GM06990 (cell line): ENCODE measurements at regions not wholly inside any gene's neighbourhood (a gene's known extent, or its start where the extent isn't known, plus 50 kb on each side); places are given as distances from the start of the nearest gene placed in this dataset.

Experiments used
- DNase-seq: peaks from one replicate; pipeline ENCODE4 v3.0.0-alpha.2; 2011; ENCODE audit not compliant: insufficient read length; ENCODE audit errors: extremely low read depth
- H3K27me3 ChIP-seq: replicated peaks from 2 replicates; pipeline ENCODE4 v1.6.0; 2011; ENCODE audit warnings: low read length; ENCODE audit not compliant: control insufficient read depth, insufficient read depth
- H3K36me3 ChIP-seq: 2 replicates; pipeline ENCODE4 v1.5.1; 2011; ENCODE audit warnings: low read length; ENCODE audit not compliant: control insufficient read depth, insufficient read depth
- H3K4me3 ChIP-seq: replicated peaks from 2 replicates; pipeline ENCODE4 v1.5.1; 2011; ENCODE audit warnings: low read depth, mild to moderate bottlenecking, control low read depth, low read length
- CTCF ChIP-seq: IDR thresholded peaks from 2 replicates; pipeline ENCODE4 v1.5.1; 2011; ENCODE audit warnings: low read length, control low read depth, mild to moderate bottlenecking, inconsistent platforms; ENCODE audit not compliant: insufficient read depth, poor library complexity, severe bottlenecking

GRCh38 chr2:13089971-13090370, 373.2 kb downstream of the TRIB2 start:
- Histone ChIP-seq H3K27me3 (no peaks in the 10 kb centered on the region), H3K4me3 (no peak overlapping the region), H3K36me3 (no peaks in the 10 kb centered on the region)
- no peak for TF ChIP-seq CTCF
- no peak for DNase-seq

- no peak for DNase-seq
- Histone ChIP-seq H3K27me3 (no peaks in the 10 kb centered on the region), H3K36me3 (no peaks in the 10 kb centered on the region), H3K4me3 (no peak overlapping the region)
- TF ChIP-seq CTCF, result no peak
These were observed 374.7 kb downstream of the TRIB2 start for GRCh38 chr2:13091455-13091854.

GRCh38 chr2:13091861-13092378, 375.2 kb downstream of the TRIB2 start:
- TF ChIP-seq CTCF, result no peak
- Histone ChIP-seq H3K27me3 (no peaks in the 10 kb centered on the region), H3K36me3 (no peaks in the 10 kb centered on the region), H3K4me3 (no peak overlapping the region)
- DNase-seq, result no peak

GRCh38 chr2:13093416-13093991, 376.8 kb downstream of the TRIB2 start:
- Histone ChIP-seq H3K4me3 (no peak overlapping the region), H3K36me3 (no peaks in the 10 kb centered on the region), H3K27me3 (no peaks in the 10 kb centered on the region)
- DNase-seq, result no peak
- TF ChIP-seq CTCF, result no peak

GRCh38 chr2:13102397-13103063, 385.8 kb downstream of the TRIB2 start:
- TF ChIP-seq CTCF, result no peak
- H3K4me3 ChIP-seq, result no peak overlapping the region
- no peaks in the 10 kb centered on the region for H3K27me3 ChIP-seq
- H3K36me3 ChIP-seq, result no peaks in the 10 kb centered on the region
- no peak for DNase-seq
